CD4-positive, alpha-beta T cell treated with Interleukin-12 subunit alpha and Interleukin-12 subunit beta, for 1 hour (primary cell): ENCODE measurements at regions not wholly inside any gene's neighbourhood (a gene's known extent, or its start where the extent isn't known, plus 50 kb on each side); places are given as distances from the start of the nearest gene placed in this dataset.

Experiments used
- DNase-seq: peaks from one replicate; pipeline ENCODE4 v3.0.0-alpha.2; 2020

- DNase-seq, result no peak
These were observed 127.3 kb upstream of the NUDT7 start for GRCh38 chr16:77594799-77595596.

GRCh38 chr16:77596261-77596660, 126.1 kb upstream of the NUDT7 start:
- DNase-seq, result no peak

GRCh38 chr16:77599793-77600415, 122.4 kb upstream of the NUDT7 start:
- peak; percentile 4 for DNase-seq

- DNase-seq, result no peak
These were observed 121.8 kb upstream of the NUDT7 start for GRCh38 chr16:77600555-77600954.

GRCh38 chr16:77603656-77604055, 118.7 kb upstream of the NUDT7 start:
- no peak for DNase-seq

GRCh38 chr16:77610496-77610895, 111.8 kb upstream of the NUDT7 start:
- DNase-seq, result no peak

GRCh38 chr16:77611386-77611785, 110.9 kb upstream of the NUDT7 start:
- no peak for DNase-seq

- no peak for DNase-seq
These were observed 109.7 kb upstream of the NUDT7 start for GRCh38 chr16:77612596-77612995.

- no peak for DNase-seq
These were observed 109.2 kb upstream of the NUDT7 start for GRCh38 chr16:77613095-77613494.

- no peak for DNase-seq
These were observed 104.8 kb upstream of the NUDT7 start for GRCh38 chr16:77617553-77617952.

GRCh38 chr16:77617996-77618395, 104.3 kb upstream of the NUDT7 start:
- DNase-seq, result no peak

- DNase-seq, result no peak
These were observed 103.4 kb upstream of the NUDT7 start for GRCh38 chr16:77618951-77619350.

GRCh38 chr16:77624085-77624484, 98.2 kb upstream of the NUDT7 start:
- DNase-seq, result no peak

- DNase-seq, result no peak
These were observed 85.7 kb upstream of the NUDT7 start for GRCh38 chr16:77636615-77637014.

GRCh38 chr16:77637940-77638339, 84.4 kb upstream of the NUDT7 start:
- no peak for DNase-seq

GRCh38 chr16:77643176-77643575, 79.1 kb upstream of the NUDT7 start:
- no peak for DNase-seq

- DNase-seq, result no peak
These were observed 76.5 kb upstream of the NUDT7 start for GRCh38 chr16:77645764-77646163.

GRCh38 chr16:77647726-77648125, 74.6 kb upstream of the NUDT7 start:
- no peak for DNase-seq

- DNase-seq, result no peak
These were observed 71.6 kb upstream of the NUDT7 start for GRCh38 chr16:77650761-77651160.

- DNase-seq, result no peak
These were observed 69.9 kb upstream of the NUDT7 start for GRCh38 chr16:77652399-77652798.

- no peak for DNase-seq
These were observed 65.3 kb upstream of the NUDT7 start for GRCh38 chr16:77657016-77657415.

- no peak for DNase-seq
These were observed 62.0 kb upstream of the NUDT7 start for GRCh38 chr16:77660311-77660710.

- no peak for DNase-seq
These were observed 60.1 kb upstream of the NUDT7 start for GRCh38 chr16:77662246-77662645.

- no peak for DNase-seq
These were observed 58.6 kb upstream of the NUDT7 start for GRCh38 chr16:77663711-77664110.

- DNase-seq, result no peak
These were observed 55.5 kb upstream of the NUDT7 start for GRCh38 chr16:77666771-77667170.
